Keratinocyte (primary cell): ENCODE measurements at regions not wholly inside any gene's neighbourhood (a gene's known extent, or its start where the extent isn't known, plus 50 kb on each side); places are given as distances from the start of the nearest gene placed in this dataset.

Experiments
- DNase-seq: peaks from one replicate; pipeline ENCODE4 v3.0.0-alpha.2; 2011; ENCODE audit warnings: low read depth, missing footprints, low spot score
- FAIRE-seq: peaks from 2 replicates; lab custom pipeline; 2011; peaks lifted over from hg19 to GRCh38; lab: Jason Lieb, UNC
- H2AFZ ChIP-seq: 2 replicates; pipeline ENCODE4 v1.6.0; 2012; ENCODE audit warnings: low read length, control low read depth, inconsistent platforms; ENCODE audit not compliant: control insufficient read depth
- H3K27ac ChIP-seq: 2 replicates; pipeline ENCODE4 v1.5.1; 2011; ENCODE audit warnings: low read length; ENCODE audit not compliant: control insufficient read depth, insufficient read depth
- H3K27me3 ChIP-seq: 3 replicates; pipeline ENCODE4 v1.6.0; 2011; ENCODE audit warnings: low read length; ENCODE audit not compliant: control insufficient read depth, insufficient read depth; ENCODE audit errors: extremely low read depth
- H3K36me3 ChIP-seq, 2 experiments: 2 replicates in 1 of 2; 3 replicates in 1 of 2; pipeline ENCODE4 v1.5.1; 2011; ENCODE audit warnings: low read length in 2 of 2, mild to moderate bottlenecking in 1 of 2; ENCODE audit not compliant: control insufficient read depth in 2 of 2, insufficient read depth in 2 of 2; ENCODE audit errors: extremely low read depth in 1 of 2
- H3K4me1 ChIP-seq: 3 replicates; pipeline ENCODE4 v1.5.1; 2011; ENCODE audit warnings: low read length; ENCODE audit not compliant: control insufficient read depth, insufficient read depth; ENCODE audit errors: extremely low read depth
- H3K4me2 ChIP-seq: 3 replicates; pipeline ENCODE4 v1.6.0; 2011; ENCODE audit warnings: low read depth, low read length; ENCODE audit not compliant: control insufficient read depth, insufficient read depth; ENCODE audit errors: extremely low read depth
- H3K4me3 ChIP-seq, 3 experiments: fragments of 200-600 bp in 1 of 3; sonication (generic) in 1 of 3; 2 replicates in 2 of 3; 3 replicates in 1 of 3; pipeline ENCODE4 v1.5.1; 2011 to 2016; ENCODE audit warnings: low read length in 3 of 3, mild to moderate bottlenecking in 3 of 3, control low read depth in 2 of 3, inconsistent platforms in 1 of 3, low read depth in 1 of 3, mixed read lengths in 1 of 3, mixed run types in 1 of 3, moderate library complexity in 1 of 3; ENCODE audit not compliant: control insufficient read depth in 2 of 3, insufficient read depth in 2 of 3; ENCODE audit errors: extremely low read depth in 1 of 3
- H3K79me2 ChIP-seq: 2 replicates; pipeline ENCODE4 v1.6.0; 2012; ENCODE audit warnings: low read length; ENCODE audit not compliant: control insufficient read depth, insufficient read depth
- H3K9ac ChIP-seq: 3 replicates; pipeline ENCODE4 v1.6.0; 2011; ENCODE audit warnings: low read length; ENCODE audit not compliant: control insufficient read depth, insufficient read depth; ENCODE audit errors: extremely low read depth
- H3K9me1 ChIP-seq: 3 replicates; pipeline ENCODE4 v1.6.0; 2011; ENCODE audit warnings: low read length; ENCODE audit not compliant: control insufficient read depth, insufficient read depth; ENCODE audit errors: extremely low read depth
- H3K9me3 ChIP-seq: 2 replicates; pipeline ENCODE4 v1.5.1; 2012; ENCODE audit warnings: low read depth, low read length; ENCODE audit not compliant: control insufficient read depth
- H4K20me1 ChIP-seq: 3 replicates; pipeline ENCODE4 v1.6.0; 2011; ENCODE audit warnings: low read length; ENCODE audit not compliant: control insufficient read depth, insufficient read depth; ENCODE audit errors: extremely low read depth
- EZH2 ChIP-seq: IDR thresholded peaks from one replicate; pipeline ENCODE4 v1.6.1; 2012; ENCODE audit warnings: inconsistent platforms, mild to moderate bottlenecking, low read length, moderate library complexity
- dilution Hi-C: fragments of 300-500 bp; cut with MboI; formaldehyde crosslinking; loops from one replicate; pipeline ENCODE4 v1.7.0; 2020; ENCODE audit warnings: low sequenced_read_pairs; ENCODE audit not compliant: extremely low pct_ligation_motif_present
- TF ChIP-seq, protein P1 (sequence below), 3 experiments: IDR thresholded peaks in 1 of 3; conservative IDR thresholded peaks in 1 of 3; optimal IDR thresholded peaks in 1 of 3; 2 replicates in 2 of 3; 3 replicates in 1 of 3; pipeline versions ENCODE3 to v1.5.1; 2011; ENCODE audit warnings: low read length in 3 of 3, mild to moderate bottlenecking in 3 of 3, moderate library complexity in 2 of 3, control low read depth in 1 of 3, inconsistent platforms in 1 of 3; ENCODE audit not compliant: insufficient read depth in 2 of 3; ENCODE audit errors: extremely low read depth in 1 of 3

- Histone ChIP-seq H3K4me2 (no peak overlapping the region), H3K4me3 (no peak overlapping the region), H3K27ac (no peak overlapping the region), H3K9ac (no peak overlapping the region), H3K4me1 (peaks cover 49% of the 10 kb centered on the region), H4K20me1 (no peaks in the 10 kb centered on the region), H2AFZ (no peak overlapping the region), H3K9me1 (no peaks in the 10 kb centered on the region), H3K79me2 (no peaks in the 10 kb centered on the region), H3K36me3 (no peaks in the 10 kb centered on the region), H3K27me3 (no peaks in the 10 kb centered on the region), H3K9me3 (no peaks in the 10 kb centered on the region)
- no peak for FAIRE-seq
- DNase-seq, result no peak
- dilution Hi-C loops, result no loop called here
- TF ChIP-seq, protein P1, sequence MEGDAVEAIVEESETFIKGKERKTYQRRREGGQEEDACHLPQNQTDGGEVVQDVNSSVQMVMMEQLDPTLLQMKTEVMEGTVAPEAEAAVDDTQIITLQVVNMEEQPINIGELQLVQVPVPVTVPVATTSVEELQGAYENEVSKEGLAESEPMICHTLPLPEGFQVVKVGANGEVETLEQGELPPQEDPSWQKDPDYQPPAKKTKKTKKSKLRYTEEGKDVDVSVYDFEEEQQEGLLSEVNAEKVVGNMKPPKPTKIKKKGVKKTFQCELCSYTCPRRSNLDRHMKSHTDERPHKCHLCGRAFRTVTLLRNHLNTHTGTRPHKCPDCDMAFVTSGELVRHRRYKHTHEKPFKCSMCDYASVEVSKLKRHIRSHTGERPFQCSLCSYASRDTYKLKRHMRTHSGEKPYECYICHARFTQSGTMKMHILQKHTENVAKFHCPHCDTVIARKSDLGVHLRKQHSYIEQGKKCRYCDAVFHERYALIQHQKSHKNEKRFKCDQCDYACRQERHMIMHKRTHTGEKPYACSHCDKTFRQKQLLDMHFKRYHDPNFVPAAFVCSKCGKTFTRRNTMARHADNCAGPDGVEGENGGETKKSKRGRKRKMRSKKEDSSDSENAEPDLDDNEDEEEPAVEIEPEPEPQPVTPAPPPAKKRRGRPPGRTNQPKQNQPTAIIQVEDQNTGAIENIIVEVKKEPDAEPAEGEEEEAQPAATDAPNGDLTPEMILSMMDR (optimal IDR thresholded peaks at IDR 0.05 in 1 of 3, IDR thresholded peaks at IDR 0.05 in 1 of 3, conservative IDR thresholded peaks at IDR 0.05 in 1 of 3; ENCODE audit: extremely low read depth in 1 of 3, insufficient read depth in 2 of 3, low read length in 3 of 3), result no peak
- TF ChIP-seq EZH2, result no peak
Observed at GRCh38 chr11:103530257-103530656, 421.0 kb downstream of the DYNC2H1 start.

GRCh38 chr11:103532133-103532788, 423.0 kb downstream of the DYNC2H1 start:
- H3K4me2 ChIP-seq, result peak overlapping the region; percentile 39
- no peak overlapping the region for H3K4me3 ChIP-seq
- dilution Hi-C loops, result no loop called here

More at GRCh38 chr11:103532133-103532788, 423.0 kb downstream of the DYNC2H1 start:
- Histone ChIP-seq H3K27me3 (no peaks in the 10 kb centered on the region), H3K9ac (no peak overlapping the region), H4K20me1 (no peaks in the 10 kb centered on the region), H3K36me3 (no peaks in the 10 kb centered on the region), H3K4me1 (peaks cover 43% of the 10 kb centered on the region), H3K27ac (no peak overlapping the region), H3K9me3 (no peaks in the 10 kb centered on the region), H3K79me2 (no peaks in the 10 kb centered on the region), H2AFZ (no peak overlapping the region), H3K9me1 (no peaks in the 10 kb centered on the region)
- FAIRE-seq, result peak; percentile 88
- no peak for DNase-seq
- no peak for TF ChIP-seq EZH2
- TF ChIP-seq, protein P1 (optimal IDR thresholded peaks at IDR 0.05 in 1 of 3, IDR thresholded peaks at IDR 0.05 in 1 of 3, conservative IDR thresholded peaks at IDR 0.05 in 1 of 3; ENCODE audit: extremely low read depth in 1 of 3, insufficient read depth in 2 of 3, low read length in 3 of 3), result no peak
